UCSD-AML1 (cell line): ENCODE measurements at regions not wholly inside any gene's neighbourhood (a gene's known extent, or its start where the extent isn't known, plus 50 kb on each side); places are given as distances from the start of the nearest gene placed in this dataset.

Source experiments
- DNase-seq: peaks from one replicate; lab custom pipeline; 2025; ENCODE audit not compliant: unreplicated experiment; lab: John Stamatoyannopoulos, UW

DNA sequence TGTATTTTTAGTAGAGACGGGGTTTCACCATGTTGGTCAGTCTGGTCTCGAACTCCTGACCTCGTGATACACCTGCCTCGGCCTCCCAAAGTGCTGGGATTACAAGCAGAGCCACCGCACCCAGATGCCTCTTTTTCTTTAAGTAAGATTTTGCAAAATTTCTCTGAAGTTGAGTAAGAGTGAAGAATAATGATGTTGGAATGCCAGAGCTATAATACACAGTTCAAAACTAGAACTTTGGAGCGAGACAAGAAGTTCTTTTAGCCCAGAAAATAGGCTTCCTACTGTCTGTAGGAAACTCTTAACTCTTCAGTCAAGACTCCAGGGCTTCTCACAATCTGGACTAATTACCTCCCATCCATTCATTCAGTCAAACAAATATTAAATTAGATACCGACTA, 51.4 kb downstream of the MARCHF4 start:
- no peak for DNase-seq

DNA sequence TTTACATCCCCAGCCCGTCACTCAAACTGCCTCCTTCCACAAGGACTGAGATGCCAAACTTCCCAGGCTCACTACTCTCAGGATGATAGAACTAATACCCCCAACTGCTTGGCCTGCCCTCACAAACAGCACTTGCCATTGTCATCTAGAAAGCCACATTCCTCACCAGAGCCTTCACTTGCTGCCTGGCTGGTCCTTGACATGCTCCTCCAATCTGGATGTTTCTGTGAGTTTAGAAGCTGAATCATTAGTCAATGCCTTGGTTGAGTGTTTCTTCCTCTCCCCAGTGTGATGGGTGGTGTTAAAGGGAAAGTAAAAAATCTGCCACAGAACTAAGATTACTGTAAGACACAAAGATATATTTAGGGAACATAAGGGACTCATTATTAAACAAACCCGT, 52.5 kb downstream of the MARCHF4 start:
- DNase-seq = no peak

- DNase-seq = no peak
Measured at GRCh38 chr2:216318521-216318874, 53.8 kb downstream of the MARCHF4 start.

DNA sequence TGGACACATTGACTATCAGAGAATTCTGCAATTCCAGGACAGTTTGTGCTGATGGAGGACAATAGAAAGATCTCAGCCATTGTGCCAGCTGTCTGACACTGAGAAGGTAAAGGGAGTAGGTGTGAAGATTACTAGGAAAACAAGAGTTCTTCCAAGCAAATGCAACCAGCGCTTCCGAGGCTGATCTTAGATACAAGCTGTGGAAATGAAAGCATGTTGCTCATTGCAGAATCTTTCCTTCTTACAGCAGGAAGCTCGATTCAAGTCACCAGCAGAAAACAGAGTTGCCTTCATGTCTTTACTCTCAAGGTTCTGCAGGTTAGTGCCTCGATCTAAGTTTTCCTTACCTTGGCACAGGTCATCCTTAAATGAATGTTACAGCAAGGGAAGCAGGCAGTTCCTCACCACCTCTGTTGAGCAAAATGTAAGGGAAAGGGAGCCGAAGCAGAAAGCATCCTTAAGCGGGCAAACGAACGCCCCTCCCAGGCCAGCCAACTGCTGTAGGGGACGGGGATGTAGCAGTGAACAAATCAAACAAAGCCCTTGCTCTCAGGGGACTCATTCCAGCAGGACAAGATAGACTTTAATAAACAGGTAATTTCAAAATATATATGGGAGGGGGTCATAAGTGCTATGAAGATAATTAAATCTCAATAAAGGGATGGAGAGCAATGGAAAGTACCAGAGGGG, 54.3 kb downstream of the MARCHF4 start:
- DNase-seq = no peak

- DNase-seq = no peak
Measured at GRCh38 chr2:216316743-216317142, 55.5 kb downstream of the MARCHF4 start.

GRCh38 chr2:216315802-216316603, 56.3 kb downstream of the MARCHF4 start:
- DNase-seq = no peak

- no peak for DNase-seq
Measured at GRCh38 chr2:216312441-216312840, 59.8 kb downstream of the MARCHF4 start.

GRCh38 chr2:216308576-216308975, 63.7 kb downstream of the MARCHF4 start:
- DNase-seq = no peak

DNA sequence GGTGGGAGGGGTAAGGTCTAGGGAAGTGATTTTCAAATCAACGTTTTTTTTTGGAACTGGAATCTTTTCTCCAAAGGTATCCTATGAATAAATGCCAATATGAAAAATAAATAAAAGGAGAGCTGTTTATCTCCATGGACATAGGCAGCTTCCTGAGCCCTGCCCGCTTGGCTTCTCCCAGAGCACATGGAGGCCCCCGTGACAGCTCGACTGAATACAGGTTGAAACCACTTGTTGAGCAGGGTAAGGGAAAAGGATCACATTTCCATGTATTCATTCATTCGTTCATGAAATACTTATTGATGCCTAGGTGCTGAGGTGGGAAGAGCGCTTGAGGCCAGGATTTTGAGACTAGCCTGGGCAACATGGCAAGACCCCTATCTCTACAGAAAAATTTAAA, 64.8 kb downstream of the MARCHF4 start:
- DNase-seq = no peak

DNA sequence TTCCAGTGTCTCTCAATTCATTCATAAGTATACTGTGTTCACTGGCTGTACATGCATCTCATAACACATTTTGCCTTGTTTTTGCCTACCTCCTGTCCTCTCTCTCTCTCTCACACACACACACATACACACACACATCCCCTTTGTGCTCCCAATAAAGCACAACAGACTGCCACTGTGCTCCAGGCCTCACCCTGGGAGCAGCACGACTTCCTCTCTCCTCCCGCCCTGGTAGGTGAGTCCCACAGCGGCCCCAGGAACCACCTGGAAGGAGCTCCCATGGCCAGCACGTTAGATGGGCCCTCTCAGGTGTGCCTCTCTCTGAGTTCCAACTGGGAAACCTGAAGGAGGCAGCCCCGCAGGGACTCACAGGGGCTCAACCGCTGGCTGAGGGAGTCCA, 65.4 kb downstream of the MARCHF4 start:
- peak; percentile 53 for DNase-seq

- DNase-seq = no peak
Measured at GRCh38 chr2:216305574-216305973, 66.7 kb downstream of the MARCHF4 start.

DNA sequence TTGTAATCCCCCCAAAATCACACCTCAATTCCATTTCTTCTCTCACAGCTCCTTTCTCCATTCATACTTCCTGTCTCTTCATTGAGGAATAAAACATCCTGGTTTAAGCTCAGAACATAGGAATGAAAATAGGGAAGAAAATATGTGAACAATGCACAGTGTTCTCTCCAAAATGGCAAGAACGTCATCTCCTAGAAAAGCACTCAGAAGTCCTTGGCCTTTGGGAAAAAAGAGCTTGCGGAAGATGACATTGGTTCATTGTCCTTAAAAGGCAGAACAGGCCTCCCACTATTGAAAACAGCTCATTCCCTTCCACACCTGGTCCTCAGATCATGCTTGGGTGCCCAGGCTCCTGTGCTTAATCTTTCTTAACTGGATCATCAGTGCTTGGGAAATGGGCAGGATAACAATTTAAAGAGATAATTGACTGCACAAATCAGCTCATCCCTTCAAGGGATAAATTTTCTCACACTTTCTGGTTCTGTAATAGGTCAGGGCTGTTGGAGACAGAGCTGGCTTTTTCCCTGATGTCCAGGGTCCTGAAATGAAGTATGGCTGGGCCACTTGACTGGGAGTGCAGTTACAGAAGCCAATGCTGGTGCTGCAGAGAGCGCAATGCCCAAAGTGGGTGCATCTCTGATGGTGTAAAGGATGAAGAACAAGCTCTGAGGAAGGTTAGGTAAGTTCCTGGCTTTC, 69.2 kb downstream of the MARCHF4 start:
- DNase-seq = no peak

GRCh38 chr2:216300906-216301305, 71.4 kb downstream of the MARCHF4 start:
- no peak for DNase-seq

DNA sequence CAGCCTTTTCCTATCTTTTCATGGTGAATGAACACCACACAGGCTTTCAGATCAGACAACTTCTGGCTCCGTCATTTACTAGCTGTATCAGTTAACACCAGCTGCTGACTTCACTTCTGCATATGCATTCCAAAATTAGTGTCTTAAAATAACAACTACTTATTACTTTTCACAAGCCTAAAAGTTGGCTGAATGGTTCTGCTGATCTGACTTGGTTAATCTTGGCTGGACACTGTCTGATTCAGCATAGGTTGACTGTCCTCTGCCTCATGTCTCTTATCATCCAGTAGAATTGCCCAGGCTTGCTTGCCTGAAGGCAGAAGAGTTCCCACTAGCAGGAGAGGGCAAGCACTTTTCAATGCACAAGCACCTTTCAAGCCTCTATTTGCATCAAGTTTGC, 72.7 kb downstream of the MARCHF4 start:
- DNase-seq = no peak

DNA sequence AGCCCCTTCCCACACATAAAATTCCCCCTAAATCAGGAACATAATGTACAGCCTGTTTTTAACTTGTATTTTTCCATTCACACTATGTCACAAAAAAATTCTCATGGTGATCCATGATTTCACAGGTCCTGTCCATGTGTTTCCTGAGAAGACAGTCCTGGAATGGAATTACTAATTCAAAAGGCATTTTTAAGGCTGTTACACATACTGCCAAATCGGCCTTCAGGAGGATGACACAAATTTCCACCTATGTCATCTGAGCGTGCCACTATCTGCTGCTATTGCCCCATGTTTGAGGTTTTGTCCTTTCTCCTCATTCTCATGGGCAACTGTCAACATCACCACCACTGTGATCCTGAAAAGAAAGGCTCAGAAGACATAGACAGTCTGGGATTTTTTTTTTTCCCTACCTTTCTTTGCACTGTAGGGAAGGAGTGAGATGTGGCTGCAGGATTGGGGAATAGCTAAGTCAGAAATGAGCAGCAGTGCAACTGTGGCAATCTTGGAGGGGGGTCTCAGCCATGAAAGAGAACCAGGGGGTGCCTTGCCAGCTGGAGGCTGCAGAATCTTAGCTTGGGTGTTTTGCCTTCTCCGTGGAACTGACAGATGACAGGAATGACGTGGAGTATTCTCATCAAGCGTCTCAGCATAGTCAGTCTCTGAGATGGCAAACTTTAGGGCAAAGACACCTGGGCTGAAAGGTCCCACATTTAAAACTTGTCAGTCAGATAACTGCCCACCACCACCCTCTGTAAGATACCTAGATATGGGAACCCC, 73.4 kb downstream of the MARCHF4 start:
- DNase-seq = no peak

DNA sequence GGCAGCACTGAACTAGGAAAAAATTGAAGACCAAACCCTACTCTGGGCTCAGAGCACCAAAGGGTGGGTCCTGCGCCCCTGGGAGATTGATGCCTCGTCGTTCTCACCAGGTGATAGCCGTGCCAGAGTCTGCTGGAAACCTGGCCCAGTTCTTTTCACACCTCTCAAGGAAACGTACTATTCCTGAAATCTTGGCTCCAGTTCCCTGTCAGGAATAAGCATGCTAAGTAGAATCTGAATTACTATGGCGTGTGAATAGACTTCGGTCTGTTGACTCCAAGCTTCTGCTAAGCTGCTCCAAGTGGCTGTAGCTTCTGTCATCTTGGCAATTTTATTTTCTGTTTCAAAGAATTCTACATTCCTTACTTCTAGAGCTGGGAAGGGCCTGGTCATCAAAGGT, 75.4 kb downstream of the MARCHF4 start:
- no peak for DNase-seq

GRCh38 chr2:216294305-216294704, 78.0 kb downstream of the MARCHF4 start:
- no peak for DNase-seq

DNA sequence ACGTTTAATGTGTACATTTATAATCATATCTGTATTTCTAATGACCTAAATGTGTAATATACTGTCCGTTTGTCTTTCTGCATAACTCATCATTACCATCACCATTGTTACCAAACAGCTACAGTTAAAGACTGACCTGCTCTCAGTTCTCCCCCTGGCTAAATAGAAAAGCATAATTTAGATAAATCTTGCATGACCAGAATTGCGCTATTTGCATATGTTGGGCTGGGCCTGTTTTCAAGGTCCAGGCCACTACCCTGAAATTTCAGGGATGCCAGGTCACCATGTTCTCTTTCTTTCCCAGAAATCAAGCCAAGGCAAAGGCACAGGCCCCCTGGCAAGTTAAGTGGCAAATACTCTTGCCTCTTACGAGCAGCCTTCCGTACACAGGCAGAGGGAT, 78.4 kb downstream of the MARCHF4 start:
- no peak for DNase-seq

- DNase-seq = no peak
Measured at GRCh38 chr2:216292886-216293301, 79.4 kb downstream of the MARCHF4 start.

GRCh38 chr2:216292475-216292874, 79.8 kb downstream of the MARCHF4 start:
- DNase-seq = no peak

DNA sequence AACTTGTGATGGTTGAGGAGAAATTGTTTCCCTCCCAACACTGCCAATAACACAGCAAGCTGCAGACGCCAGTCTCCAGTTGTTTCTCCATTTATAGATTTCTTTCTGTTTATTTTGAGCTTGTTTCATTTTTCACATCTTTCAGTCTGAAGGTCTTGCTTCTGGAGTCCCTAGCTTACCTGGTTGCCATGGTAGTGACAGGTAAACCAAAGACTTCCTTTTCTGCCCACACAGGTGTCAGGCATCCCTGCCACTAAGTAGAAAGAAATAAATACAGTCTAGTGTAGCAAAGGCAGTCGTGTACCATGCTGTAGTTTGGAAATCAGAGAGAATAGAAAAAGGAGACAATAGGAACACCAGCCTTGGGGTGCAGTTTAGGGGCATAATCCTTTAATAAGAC, 82.8 kb downstream of the MARCHF4 start:
- DNase-seq = no peak
